ENCODE measurements at regions not wholly inside any gene's neighbourhood (a gene's known extent, or its start where the extent isn't known, plus 50 kb on each side); places are given as distances from the start of the nearest gene placed in this dataset.

- no peak for TF ChIP-seq EZH2 (IDR thresholded peaks at IDR 0.05)
- TF ChIP-seq CTCF (IDR thresholded peaks at IDR 0.05 in 2 of 3, conservative IDR thresholded peaks at IDR 0.05 in 1 of 3; ENCODE audit: borderline replicate concordance in 1 of 3, insufficient read depth in 1 of 3, low read depth in 2 of 3, low read length in 2 of 3): no peak
- no peak for TF ChIP-seq REST (IDR thresholded peaks at IDR 0.05; ENCODE audit: low read depth)
- no peak for TF ChIP-seq POLR2A (IDR thresholded peaks at IDR 0.05; ENCODE audit: borderline replicate concordance, extremely low read depth, insufficient read depth, insufficient read length)
- TF ChIP-seq RAD21 (IDR thresholded peaks at IDR 0.05; ENCODE audit: low read depth): no peak
- TF ChIP-seq EGR1 (IDR thresholded peaks at IDR 0.05; ENCODE audit: low read depth): no peak
Measured at GRCh38 chr2:17086990-17087389, 421.4 kb upstream of the CYRIA start.

Measured in HCT116 (cell line).